K562 (cell line): ENCODE measurements at regions not wholly inside any gene's neighbourhood (a gene's known extent, or its start where the extent isn't known, plus 50 kb on each side); places are given as distances from the start of the nearest gene placed in this dataset.

Experiments used
- LEF1 ChIP-seq: fragments of 450-650 bp; IDR thresholded peaks from 2 replicates; pipeline ENCODE4 v1.6.1; 2016; ENCODE audit warnings: mild to moderate bottlenecking
- MAZ ChIP-seq, 2 experiments: fragments of 450-650 bp in 1 of 2; sonication (generic) in 1 of 2; formaldehyde crosslinking; IDR thresholded peaks in 1 of 2; conservative IDR thresholded peaks in 1 of 2; 2 replicates each; pipeline versions ENCODE4 v1.4.0 to v1.5.0; 2020; ENCODE audit warnings: mild to moderate bottlenecking in 1 of 2, missing genetic modification reagents in 1 of 2
- NFRKB ChIP-seq: fragments of 450-650 bp; IDR thresholded peaks from 2 replicates; pipeline ENCODE4 v1.6.1; 2016; ENCODE audit warnings: low read depth
- RFX5 ChIP-seq: IDR thresholded peaks from 2 replicates; pipeline ENCODE4 v1.6.1; 2011; ENCODE audit warnings: low read depth, mild to moderate bottlenecking, improper control_type of control experiment, low read length
- SMARCC2 ChIP-seq: fragments of 450-650 bp; IDR thresholded peaks from 2 replicates; pipeline ENCODE4 v1.6.1; 2017; ENCODE audit warnings: antibody characterized with exemption, moderate library complexity, mild to moderate bottlenecking, low read depth
- ZNF830 ChIP-seq: fragments of 250-450 bp; sonication (Bioruptor Pico); IDR thresholded peaks from 2 replicates; pipeline ENCODE4 v1.5.0; 2021; ENCODE audit warnings: mild to moderate bottlenecking
- TF ChIP-seq, protein P1 (sequence below): fragments of 250-450 bp; sonication (Bioruptor Pico); IDR thresholded peaks from 2 replicates; pipeline ENCODE4 v1.5.0; 2020; ENCODE audit warnings: mild to moderate bottlenecking, borderline replicate concordance
- TF ChIP-seq, protein P2 (sequence below): fragments of 450-650 bp; IDR thresholded peaks from 2 replicates; pipeline ENCODE4 v1.6.1; 2016; ENCODE audit warnings: mild to moderate bottlenecking, moderate library complexity
- TF ChIP-seq, protein P3 (sequence below): sonication (generic); formaldehyde crosslinking; IDR thresholded peaks from 2 replicates; pipeline ENCODE4 v1.8.0; 2022; ENCODE audit warnings: mild to moderate bottlenecking, missing genetic modification reagents
- TF ChIP-seq, protein P4 (sequence below), 3 experiments: IDR thresholded peaks in 2 of 3; conservative IDR thresholded peaks in 1 of 3; 2 replicates each; pipeline ENCODE4 v1.5.1; 2011 to 2012; ENCODE audit warnings: low read length in 3 of 3, mild to moderate bottlenecking in 3 of 3, control low read depth in 2 of 3, improper control_type of control experiment in 1 of 3, inconsistent platforms in 1 of 3, low read depth in 1 of 3, mixed read lengths in 1 of 3, moderate library complexity in 1 of 3; ENCODE audit not compliant: insufficient read depth in 2 of 3

DNA sequence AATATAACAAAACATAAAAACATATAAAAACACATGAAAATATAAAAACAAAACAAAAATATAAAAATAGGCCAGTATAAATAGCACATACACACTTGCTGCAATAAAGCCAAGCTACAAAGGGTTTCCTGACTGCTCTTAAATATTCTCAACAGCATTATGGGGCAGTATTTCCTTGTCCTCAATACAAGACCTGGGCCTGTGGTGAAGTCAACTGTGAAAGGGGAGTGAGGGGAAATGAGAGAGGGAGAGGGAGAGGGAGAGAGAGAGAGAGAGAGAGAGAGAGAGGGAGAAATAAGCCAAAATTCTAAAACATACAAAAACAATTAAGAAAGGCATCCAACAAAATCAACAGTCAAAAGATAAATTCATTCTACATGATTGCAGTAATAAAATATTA, 82.6 kb upstream of the NEDD4L start:
- no peak for TF ChIP-seq LEF1
- TF ChIP-seq, protein P1, sequence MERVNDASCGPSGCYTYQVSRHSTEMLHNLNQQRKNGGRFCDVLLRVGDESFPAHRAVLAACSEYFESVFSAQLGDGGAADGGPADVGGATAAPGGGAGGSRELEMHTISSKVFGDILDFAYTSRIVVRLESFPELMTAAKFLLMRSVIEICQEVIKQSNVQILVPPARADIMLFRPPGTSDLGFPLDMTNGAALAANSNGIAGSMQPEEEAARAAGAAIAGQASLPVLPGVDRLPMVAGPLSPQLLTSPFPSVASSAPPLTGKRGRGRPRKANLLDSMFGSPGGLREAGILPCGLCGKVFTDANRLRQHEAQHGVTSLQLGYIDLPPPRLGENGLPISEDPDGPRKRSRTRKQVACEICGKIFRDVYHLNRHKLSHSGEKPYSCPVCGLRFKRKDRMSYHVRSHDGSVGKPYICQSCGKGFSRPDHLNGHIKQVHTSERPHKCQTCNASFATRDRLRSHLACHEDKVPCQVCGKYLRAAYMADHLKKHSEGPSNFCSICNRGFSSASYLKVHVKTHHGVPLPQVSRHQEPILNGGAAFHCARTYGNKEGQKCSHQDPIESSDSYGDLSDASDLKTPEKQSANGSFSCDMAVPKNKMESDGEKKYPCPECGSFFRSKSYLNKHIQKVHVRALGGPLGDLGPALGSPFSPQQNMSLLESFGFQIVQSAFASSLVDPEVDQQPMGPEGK (CRISPR knock-in tag), result no peak
- TF ChIP-seq, protein P2, sequence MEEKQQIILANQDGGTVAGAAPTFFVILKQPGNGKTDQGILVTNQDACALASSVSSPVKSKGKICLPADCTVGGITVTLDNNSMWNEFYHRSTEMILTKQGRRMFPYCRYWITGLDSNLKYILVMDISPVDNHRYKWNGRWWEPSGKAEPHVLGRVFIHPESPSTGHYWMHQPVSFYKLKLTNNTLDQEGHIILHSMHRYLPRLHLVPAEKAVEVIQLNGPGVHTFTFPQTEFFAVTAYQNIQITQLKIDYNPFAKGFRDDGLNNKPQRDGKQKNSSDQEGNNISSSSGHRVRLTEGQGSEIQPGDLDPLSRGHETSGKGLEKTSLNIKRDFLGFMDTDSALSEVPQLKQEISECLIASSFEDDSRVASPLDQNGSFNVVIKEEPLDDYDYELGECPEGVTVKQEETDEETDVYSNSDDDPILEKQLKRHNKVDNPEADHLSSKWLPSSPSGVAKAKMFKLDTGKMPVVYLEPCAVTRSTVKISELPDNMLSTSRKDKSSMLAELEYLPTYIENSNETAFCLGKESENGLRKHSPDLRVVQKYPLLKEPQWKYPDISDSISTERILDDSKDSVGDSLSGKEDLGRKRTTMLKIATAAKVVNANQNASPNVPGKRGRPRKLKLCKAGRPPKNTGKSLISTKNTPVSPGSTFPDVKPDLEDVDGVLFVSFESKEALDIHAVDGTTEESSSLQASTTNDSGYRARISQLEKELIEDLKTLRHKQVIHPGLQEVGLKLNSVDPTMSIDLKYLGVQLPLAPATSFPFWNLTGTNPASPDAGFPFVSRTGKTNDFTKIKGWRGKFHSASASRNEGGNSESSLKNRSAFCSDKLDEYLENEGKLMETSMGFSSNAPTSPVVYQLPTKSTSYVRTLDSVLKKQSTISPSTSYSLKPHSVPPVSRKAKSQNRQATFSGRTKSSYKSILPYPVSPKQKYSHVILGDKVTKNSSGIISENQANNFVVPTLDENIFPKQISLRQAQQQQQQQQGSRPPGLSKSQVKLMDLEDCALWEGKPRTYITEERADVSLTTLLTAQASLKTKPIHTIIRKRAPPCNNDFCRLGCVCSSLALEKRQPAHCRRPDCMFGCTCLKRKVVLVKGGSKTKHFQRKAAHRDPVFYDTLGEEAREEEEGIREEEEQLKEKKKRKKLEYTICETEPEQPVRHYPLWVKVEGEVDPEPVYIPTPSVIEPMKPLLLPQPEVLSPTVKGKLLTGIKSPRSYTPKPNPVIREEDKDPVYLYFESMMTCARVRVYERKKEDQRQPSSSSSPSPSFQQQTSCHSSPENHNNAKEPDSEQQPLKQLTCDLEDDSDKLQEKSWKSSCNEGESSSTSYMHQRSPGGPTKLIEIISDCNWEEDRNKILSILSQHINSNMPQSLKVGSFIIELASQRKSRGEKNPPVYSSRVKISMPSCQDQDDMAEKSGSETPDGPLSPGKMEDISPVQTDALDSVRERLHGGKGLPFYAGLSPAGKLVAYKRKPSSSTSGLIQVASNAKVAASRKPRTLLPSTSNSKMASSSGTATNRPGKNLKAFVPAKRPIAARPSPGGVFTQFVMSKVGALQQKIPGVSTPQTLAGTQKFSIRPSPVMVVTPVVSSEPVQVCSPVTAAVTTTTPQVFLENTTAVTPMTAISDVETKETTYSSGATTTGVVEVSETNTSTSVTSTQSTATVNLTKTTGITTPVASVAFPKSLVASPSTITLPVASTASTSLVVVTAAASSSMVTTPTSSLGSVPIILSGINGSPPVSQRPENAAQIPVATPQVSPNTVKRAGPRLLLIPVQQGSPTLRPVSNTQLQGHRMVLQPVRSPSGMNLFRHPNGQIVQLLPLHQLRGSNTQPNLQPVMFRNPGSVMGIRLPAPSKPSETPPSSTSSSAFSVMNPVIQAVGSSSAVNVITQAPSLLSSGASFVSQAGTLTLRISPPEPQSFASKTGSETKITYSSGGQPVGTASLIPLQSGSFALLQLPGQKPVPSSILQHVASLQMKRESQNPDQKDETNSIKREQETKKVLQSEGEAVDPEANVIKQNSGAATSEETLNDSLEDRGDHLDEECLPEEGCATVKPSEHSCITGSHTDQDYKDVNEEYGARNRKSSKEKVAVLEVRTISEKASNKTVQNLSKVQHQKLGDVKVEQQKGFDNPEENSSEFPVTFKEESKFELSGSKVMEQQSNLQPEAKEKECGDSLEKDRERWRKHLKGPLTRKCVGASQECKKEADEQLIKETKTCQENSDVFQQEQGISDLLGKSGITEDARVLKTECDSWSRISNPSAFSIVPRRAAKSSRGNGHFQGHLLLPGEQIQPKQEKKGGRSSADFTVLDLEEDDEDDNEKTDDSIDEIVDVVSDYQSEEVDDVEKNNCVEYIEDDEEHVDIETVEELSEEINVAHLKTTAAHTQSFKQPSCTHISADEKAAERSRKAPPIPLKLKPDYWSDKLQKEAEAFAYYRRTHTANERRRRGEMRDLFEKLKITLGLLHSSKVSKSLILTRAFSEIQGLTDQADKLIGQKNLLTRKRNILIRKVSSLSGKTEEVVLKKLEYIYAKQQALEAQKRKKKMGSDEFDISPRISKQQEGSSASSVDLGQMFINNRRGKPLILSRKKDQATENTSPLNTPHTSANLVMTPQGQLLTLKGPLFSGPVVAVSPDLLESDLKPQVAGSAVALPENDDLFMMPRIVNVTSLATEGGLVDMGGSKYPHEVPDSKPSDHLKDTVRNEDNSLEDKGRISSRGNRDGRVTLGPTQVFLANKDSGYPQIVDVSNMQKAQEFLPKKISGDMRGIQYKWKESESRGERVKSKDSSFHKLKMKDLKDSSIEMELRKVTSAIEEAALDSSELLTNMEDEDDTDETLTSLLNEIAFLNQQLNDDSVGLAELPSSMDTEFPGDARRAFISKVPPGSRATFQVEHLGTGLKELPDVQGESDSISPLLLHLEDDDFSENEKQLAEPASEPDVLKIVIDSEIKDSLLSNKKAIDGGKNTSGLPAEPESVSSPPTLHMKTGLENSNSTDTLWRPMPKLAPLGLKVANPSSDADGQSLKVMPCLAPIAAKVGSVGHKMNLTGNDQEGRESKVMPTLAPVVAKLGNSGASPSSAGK, result no peak
- TF ChIP-seq, protein P3, sequence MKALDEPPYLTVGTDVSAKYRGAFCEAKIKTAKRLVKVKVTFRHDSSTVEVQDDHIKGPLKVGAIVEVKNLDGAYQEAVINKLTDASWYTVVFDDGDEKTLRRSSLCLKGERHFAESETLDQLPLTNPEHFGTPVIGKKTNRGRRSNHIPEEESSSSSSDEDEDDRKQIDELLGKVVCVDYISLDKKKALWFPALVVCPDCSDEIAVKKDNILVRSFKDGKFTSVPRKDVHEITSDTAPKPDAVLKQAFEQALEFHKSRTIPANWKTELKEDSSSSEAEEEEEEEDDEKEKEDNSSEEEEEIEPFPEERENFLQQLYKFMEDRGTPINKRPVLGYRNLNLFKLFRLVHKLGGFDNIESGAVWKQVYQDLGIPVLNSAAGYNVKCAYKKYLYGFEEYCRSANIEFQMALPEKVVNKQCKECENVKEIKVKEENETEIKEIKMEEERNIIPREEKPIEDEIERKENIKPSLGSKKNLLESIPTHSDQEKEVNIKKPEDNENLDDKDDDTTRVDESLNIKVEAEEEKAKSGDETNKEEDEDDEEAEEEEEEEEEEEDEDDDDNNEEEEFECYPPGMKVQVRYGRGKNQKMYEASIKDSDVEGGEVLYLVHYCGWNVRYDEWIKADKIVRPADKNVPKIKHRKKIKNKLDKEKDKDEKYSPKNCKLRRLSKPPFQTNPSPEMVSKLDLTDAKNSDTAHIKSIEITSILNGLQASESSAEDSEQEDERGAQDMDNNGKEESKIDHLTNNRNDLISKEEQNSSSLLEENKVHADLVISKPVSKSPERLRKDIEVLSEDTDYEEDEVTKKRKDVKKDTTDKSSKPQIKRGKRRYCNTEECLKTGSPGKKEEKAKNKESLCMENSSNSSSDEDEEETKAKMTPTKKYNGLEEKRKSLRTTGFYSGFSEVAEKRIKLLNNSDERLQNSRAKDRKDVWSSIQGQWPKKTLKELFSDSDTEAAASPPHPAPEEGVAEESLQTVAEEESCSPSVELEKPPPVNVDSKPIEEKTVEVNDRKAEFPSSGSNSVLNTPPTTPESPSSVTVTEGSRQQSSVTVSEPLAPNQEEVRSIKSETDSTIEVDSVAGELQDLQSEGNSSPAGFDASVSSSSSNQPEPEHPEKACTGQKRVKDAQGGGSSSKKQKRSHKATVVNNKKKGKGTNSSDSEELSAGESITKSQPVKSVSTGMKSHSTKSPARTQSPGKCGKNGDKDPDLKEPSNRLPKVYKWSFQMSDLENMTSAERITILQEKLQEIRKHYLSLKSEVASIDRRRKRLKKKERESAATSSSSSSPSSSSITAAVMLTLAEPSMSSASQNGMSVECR (CRISPR knock-in tag), result no peak
- no peak for TF ChIP-seq ZNF830 (CRISPR knock-in tag)
- no peak for TF ChIP-seq RFX5
- no peak for TF ChIP-seq NFRKB
- no peak for TF ChIP-seq MAZ (CRISPR knock-in tag; conservative IDR thresholded peaks at IDR 0.05 in 1 of 2, IDR thresholded peaks at IDR 0.05 in 1 of 2)
- TF ChIP-seq, protein P4, sequence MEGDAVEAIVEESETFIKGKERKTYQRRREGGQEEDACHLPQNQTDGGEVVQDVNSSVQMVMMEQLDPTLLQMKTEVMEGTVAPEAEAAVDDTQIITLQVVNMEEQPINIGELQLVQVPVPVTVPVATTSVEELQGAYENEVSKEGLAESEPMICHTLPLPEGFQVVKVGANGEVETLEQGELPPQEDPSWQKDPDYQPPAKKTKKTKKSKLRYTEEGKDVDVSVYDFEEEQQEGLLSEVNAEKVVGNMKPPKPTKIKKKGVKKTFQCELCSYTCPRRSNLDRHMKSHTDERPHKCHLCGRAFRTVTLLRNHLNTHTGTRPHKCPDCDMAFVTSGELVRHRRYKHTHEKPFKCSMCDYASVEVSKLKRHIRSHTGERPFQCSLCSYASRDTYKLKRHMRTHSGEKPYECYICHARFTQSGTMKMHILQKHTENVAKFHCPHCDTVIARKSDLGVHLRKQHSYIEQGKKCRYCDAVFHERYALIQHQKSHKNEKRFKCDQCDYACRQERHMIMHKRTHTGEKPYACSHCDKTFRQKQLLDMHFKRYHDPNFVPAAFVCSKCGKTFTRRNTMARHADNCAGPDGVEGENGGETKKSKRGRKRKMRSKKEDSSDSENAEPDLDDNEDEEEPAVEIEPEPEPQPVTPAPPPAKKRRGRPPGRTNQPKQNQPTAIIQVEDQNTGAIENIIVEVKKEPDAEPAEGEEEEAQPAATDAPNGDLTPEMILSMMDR (IDR thresholded peaks at IDR 0.05 in 2 of 3, conservative IDR thresholded peaks at IDR 0.05 in 1 of 3; ENCODE audit: insufficient read depth in 2 of 3, low read depth in 1 of 3, low read length in 3 of 3), result no peak
- TF ChIP-seq SMARCC2, result no peak
